ENCODE measurements at regions not wholly inside any gene's neighbourhood (a gene's known extent, or its start where the extent isn't known, plus 50 kb on each side); places are given as distances from the start of the nearest gene placed in this dataset.

- TF ChIP-seq, protein P1, sequence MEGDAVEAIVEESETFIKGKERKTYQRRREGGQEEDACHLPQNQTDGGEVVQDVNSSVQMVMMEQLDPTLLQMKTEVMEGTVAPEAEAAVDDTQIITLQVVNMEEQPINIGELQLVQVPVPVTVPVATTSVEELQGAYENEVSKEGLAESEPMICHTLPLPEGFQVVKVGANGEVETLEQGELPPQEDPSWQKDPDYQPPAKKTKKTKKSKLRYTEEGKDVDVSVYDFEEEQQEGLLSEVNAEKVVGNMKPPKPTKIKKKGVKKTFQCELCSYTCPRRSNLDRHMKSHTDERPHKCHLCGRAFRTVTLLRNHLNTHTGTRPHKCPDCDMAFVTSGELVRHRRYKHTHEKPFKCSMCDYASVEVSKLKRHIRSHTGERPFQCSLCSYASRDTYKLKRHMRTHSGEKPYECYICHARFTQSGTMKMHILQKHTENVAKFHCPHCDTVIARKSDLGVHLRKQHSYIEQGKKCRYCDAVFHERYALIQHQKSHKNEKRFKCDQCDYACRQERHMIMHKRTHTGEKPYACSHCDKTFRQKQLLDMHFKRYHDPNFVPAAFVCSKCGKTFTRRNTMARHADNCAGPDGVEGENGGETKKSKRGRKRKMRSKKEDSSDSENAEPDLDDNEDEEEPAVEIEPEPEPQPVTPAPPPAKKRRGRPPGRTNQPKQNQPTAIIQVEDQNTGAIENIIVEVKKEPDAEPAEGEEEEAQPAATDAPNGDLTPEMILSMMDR (IDR thresholded peaks at IDR 0.05; ENCODE audit: extremely low read depth, missing control alignments): no peak
- no peak for DNase-seq (ENCODE audit: low spot score)
These were observed 610.6 kb upstream of the CFAP20DC start for GRCh38 chr3:59660376-59660775.

- TF ChIP-seq, protein P1 (IDR thresholded peaks at IDR 0.05; ENCODE audit: extremely low read depth, missing control alignments): no peak
- no peak for DNase-seq (ENCODE audit: low spot score)
These were observed 609.9 kb upstream of the CFAP20DC start for GRCh38 chr3:59659755-59660154.

DNA sequence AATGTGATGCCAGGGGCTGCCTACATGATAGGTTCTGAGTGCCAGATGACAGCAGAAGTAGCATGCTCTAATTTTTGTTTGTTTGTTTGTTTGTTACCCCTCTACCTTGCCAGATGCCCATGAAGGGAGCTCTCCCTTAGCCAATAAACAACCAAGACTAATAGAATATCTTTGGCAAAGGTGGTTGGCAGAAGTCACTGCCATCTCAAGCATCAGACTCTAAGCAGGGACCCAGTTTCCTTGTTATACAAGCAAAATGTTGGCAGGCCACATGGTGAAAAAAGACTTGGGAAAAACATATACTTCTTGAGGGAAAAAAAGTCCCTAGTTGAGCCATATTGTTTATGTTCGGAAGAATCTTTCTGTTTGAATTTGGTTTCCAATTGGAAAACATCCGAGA, 609.0 kb upstream of the CFAP20DC start:
- no peak for DNase-seq (ENCODE audit: low spot score)
- TF ChIP-seq, protein P1 (IDR thresholded peaks at IDR 0.05; ENCODE audit: extremely low read depth, missing control alignments): no peak

GRCh38 chr3:59658274-59658673, 608.4 kb upstream of the CFAP20DC start:
- DNase-seq (ENCODE audit: low spot score): no peak

DNA sequence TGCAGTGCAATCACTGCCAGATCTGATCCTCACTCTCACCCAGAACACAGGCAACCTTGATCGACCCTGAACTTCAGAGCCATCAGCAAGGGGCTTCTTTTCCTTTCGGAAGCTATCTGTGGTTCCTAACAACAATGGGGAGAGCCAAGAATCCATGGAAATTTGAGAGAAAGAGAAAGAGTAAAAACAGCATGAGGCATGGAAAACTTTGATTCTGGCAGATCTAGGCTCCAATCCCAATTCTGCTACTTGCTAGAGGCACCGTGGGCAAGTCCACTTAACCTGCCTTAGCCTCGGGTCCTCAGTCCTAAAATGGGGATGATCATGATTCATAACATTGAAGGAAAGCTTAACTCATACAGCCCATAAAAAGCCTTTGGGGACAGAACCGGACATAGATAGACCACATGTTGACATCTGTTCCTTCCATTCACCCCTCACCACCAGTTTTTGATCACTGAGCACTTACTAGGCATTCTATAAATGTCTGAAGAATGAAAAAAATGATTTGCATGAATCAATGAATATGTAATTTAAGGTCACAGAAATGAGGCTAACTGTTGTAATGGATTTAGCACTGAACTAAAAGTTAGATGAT, 605.7 kb upstream of the CFAP20DC start:
- DNase-seq (ENCODE audit: low spot score): no peak
- TF ChIP-seq, protein P1 (IDR thresholded peaks at IDR 0.05; ENCODE audit: extremely low read depth, missing control alignments): no peak

More at GRCh38 chr3:59658274-59658673, 608.4 kb upstream of the CFAP20DC start:
- TF ChIP-seq, protein P1 (IDR thresholded peaks at IDR 0.05; ENCODE audit: extremely low read depth, missing control alignments): no peak

GRCh38 chr3:59654480-59655417, 604.9 kb upstream of the CFAP20DC start:
- TF ChIP-seq, protein P1 (IDR thresholded peaks at IDR 0.05; ENCODE audit: extremely low read depth, missing control alignments): no peak
- no peak for DNase-seq (ENCODE audit: low spot score)

DNA sequence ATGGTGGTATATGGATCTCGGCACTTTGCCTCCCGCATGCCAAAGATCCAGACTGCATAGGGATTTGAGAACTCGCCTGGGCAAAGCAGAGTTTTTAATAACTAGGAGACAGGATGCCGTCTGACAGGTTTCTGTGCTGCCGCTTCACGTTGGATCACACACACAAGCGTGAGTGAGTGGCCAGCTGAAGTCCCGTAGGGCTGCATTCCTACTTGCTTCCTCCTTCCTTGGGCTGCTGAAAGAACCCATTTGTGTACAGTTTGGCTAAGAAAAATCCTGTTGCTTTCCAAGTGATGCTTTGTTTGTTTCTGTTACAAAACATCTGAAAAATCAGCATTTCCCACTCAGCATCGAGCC, 604.3 kb upstream of the CFAP20DC start:
- TF ChIP-seq, protein P1 (IDR thresholded peaks at IDR 0.05; ENCODE audit: extremely low read depth, missing control alignments): no peak
- DNase-seq (ENCODE audit: low spot score): no peak

Measured in GM20000 (cell line).